HCT116 (cell line): ENCODE measurements at regions not wholly inside any gene's neighbourhood (a gene's known extent, or its start where the extent isn't known, plus 50 kb on each side); places are given as distances from the start of the nearest gene placed in this dataset.
A peak's percentile ranks its signal among the peaks of the same experiment; 100 is the strongest.

Experiments
- ATAC-seq: fragments of 200-7000 bp; cut with Tn5 transposase; 2 replicates; pipeline ENCODE4 v1.9.1; 2020; ENCODE audit warnings: mild to moderate bottlenecking, moderate library complexity
- BruUV-seq: library from RNA; stranded (reverse); fragments of 400-500 nt; replicated peaks from 2 replicates; lab custom pipeline; 2021; lab: Mats Ljungman, UMichigan
- CTCF ChIA-PET: fragments of 300-600 bp; sonication (Branson Sonifier 250); formaldehyde crosslinking; loops from one replicate; lab custom pipeline; 2021; ENCODE audit warnings: antibody characterized with exemption; lab: Charles Lee
- POLR2A ChIA-PET: fragments of 300-600, 350-600 bp; sonication (Branson Sonifier 250); formaldehyde crosslinking; loops from one replicate; lab custom pipeline; 2021; ENCODE audit warnings: antibody characterized with exemption; lab: Charles Lee
- RAD21 ChIA-PET, 2 experiments: fragments of 300-600 bp; sonication (Branson Sonifier 250); formaldehyde crosslinking; loops; one replicate each; lab custom pipeline; 2023; ENCODE audit warnings: low total read pairs in 2 of 2; ENCODE audit not compliant: uncharacterized antibody in 2 of 2, unreplicated experiment in 2 of 2, low non-redundant PET in 1 of 2; lab: Charles Lee
- DNase-seq: peaks from one replicate; pipeline ENCODE4 v3.0.0-alpha.2; 2010; ENCODE audit warnings: low read depth, low spot score
- H2AFZ ChIP-seq: fragments of 200-600 bp; shearing (Covaris generic), sonication (generic); 2 replicates; pipeline ENCODE4 v1.6.1; 2017; ENCODE audit warnings: low read depth, mixed run types, mixed read lengths, antibody characterized with exemption, low read length; ENCODE audit not compliant: poor library complexity, severe bottlenecking
- H3K27ac ChIP-seq: 2 replicates; pipeline ENCODE4 v1.5.1; 2012; ENCODE audit warnings: low read depth, low read length
- H3K27me3 ChIP-seq: fragments of 200-600 bp; sonication (generic); 2 replicates; pipeline ENCODE4 v1.6.1; 2016; ENCODE audit warnings: mixed run types, low read length, mixed read lengths; ENCODE audit not compliant: insufficient read depth
- H3K36me3 ChIP-seq, 2 experiments: fragments of 200-500 bp in 1 of 2; fragments of 200-600 bp in 1 of 2; sonication (Bioruptor generic) in 1 of 2; sonication (generic) in 1 of 2; 2 replicates each; pipeline versions ENCODE4 v1.5.1 to v1.6.1; 2014 to 2016; ENCODE audit warnings: low read length in 2 of 2, inconsistent platforms in 1 of 2, mixed read lengths in 1 of 2, mixed run types in 1 of 2; ENCODE audit not compliant: insufficient read depth in 2 of 2, control insufficient read depth in 1 of 2
- H3K4me1 ChIP-seq, 2 experiments: fragments of 200-600 bp in 1 of 2; sonication (generic) in 1 of 2; 2 replicates each; pipeline versions ENCODE4 v1.5.1 to v1.6.1; 2012 to 2017; ENCODE audit warnings: low read length in 2 of 2, inconsistent platforms in 1 of 2, mild to moderate bottlenecking in 1 of 2, mixed read lengths in 1 of 2, mixed run types in 1 of 2, moderate library complexity in 1 of 2; ENCODE audit not compliant: insufficient read depth in 2 of 2, control insufficient read depth in 1 of 2
- H3K4me2 ChIP-seq: fragments of 200-600 bp; sonication (generic); 2 replicates; pipeline ENCODE4 v1.6.1; 2017; ENCODE audit warnings: mixed run types, low read length, mixed read lengths
- H3K4me3 ChIP-seq, 2 experiments: fragments of 200-600 bp in 1 of 2; sonication (generic) in 1 of 2; replicated peaks in 1 of 2; 2 replicates each; pipeline ENCODE4 v1.5.1; 2011 to 2016; ENCODE audit warnings: low read length in 2 of 2, control low read depth in 1 of 2, low read depth in 1 of 2, mild to moderate bottlenecking in 1 of 2, mixed read lengths in 1 of 2, mixed run types in 1 of 2
- H3K79me2 ChIP-seq: fragments of 200-600 bp; sonication (generic); 2 replicates; pipeline ENCODE4 v1.6.1; 2017; ENCODE audit warnings: mild to moderate bottlenecking, mixed run types, low read length, moderate library complexity, mixed read lengths; ENCODE audit not compliant: insufficient read depth
- H3K9ac ChIP-seq: fragments of 200-600 bp; sonication (generic); 2 replicates; pipeline ENCODE4 v1.6.1; 2016; ENCODE audit warnings: low read length, mixed read lengths
- H3K9me2 ChIP-seq: fragments of 200-600 bp; sonication (generic), shearing (Covaris generic); 2 replicates; pipeline ENCODE4 v1.6.1; 2017; ENCODE audit warnings: mixed run types, mild to moderate bottlenecking, moderate library complexity; ENCODE audit not compliant: insufficient read depth
- H3K9me3 ChIP-seq, 2 experiments: fragments of 200-500 bp in 1 of 2; fragments of 200-600 bp in 1 of 2; sonication (Bioruptor generic) in 1 of 2; sonication (generic) in 1 of 2; 2 replicates each; pipeline ENCODE4 v1.6.1; 2014 to 2017; ENCODE audit warnings: low read length in 2 of 2, mixed read lengths in 2 of 2, inconsistent platforms in 1 of 2, low read depth in 1 of 2, mild to moderate bottlenecking in 1 of 2, mixed run types in 1 of 2, moderate library complexity in 1 of 2; ENCODE audit not compliant: control insufficient read depth in 1 of 2, insufficient read depth in 1 of 2
- H4K20me1 ChIP-seq: fragments of 200-600 bp; sonication (generic), shearing (Covaris generic); 2 replicates; pipeline ENCODE4 v1.6.1; 2017; ENCODE audit warnings: mixed run types, mild to moderate bottlenecking, moderate library complexity; ENCODE audit not compliant: insufficient read depth
- EGR1 ChIP-seq: IDR thresholded peaks from 2 replicates; pipeline ENCODE4 v1.6.1; 2012; ENCODE audit warnings: low read depth
- ELF1 ChIP-seq: IDR thresholded peaks from 2 replicates; pipeline ENCODE4 v1.6.1; 2012; ENCODE audit warnings: low read depth, borderline replicate concordance
- EZH2 ChIP-seq: fragments of 200-600 bp; sonication (generic); IDR thresholded peaks from 2 replicates; pipeline ENCODE4 v1.6.1; 2017; ENCODE audit warnings: antibody characterized with exemption, mixed run types
- FOSL1 ChIP-seq: IDR thresholded peaks from 2 replicates; pipeline ENCODE4 v1.6.1; 2012; ENCODE audit warnings: low read depth
- JUND ChIP-seq: IDR thresholded peaks from 2 replicates; pipeline ENCODE4 v1.6.1; 2012
- POLR2A ChIP-seq: IDR thresholded peaks from 2 replicates; pipeline ENCODE4 v1.7.0; 2011; ENCODE audit warnings: borderline replicate concordance; ENCODE audit not compliant: insufficient read depth, insufficient read length; ENCODE audit errors: extremely low read depth
- RAD21 ChIP-seq: IDR thresholded peaks from 2 replicates; pipeline ENCODE4 v1.6.1; 2012; ENCODE audit warnings: low read depth, mild to moderate bottlenecking
- SRF ChIP-seq: IDR thresholded peaks from 2 replicates; pipeline ENCODE4 v1.6.1; 2012; ENCODE audit warnings: low read depth
- ZNF274 ChIP-seq: fragments of 200-500 bp; sonication (Bioruptor generic); IDR thresholded peaks from 2 replicates; pipeline ENCODE4 v1.6.1; 2014; ENCODE audit warnings: mild to moderate bottlenecking, low read depth, low read length, inconsistent platforms
- intact Hi-C: fragments of 100-400 bp; cut with micrococcal nuclease; formaldehyde crosslinking; loops from 2 replicates; pipeline ENCODE4 v1.10.0; 2022
- TF ChIP-seq, protein P1 (sequence below), 3 experiments: fragments of 200-600 bp in 1 of 3; sonication (generic) in 1 of 3; IDR thresholded peaks in 2 of 3; conservative IDR thresholded peaks in 1 of 3; 2 replicates each; pipeline ENCODE4 v1.5.1; 2012 to 2017; ENCODE audit warnings: low read depth in 2 of 3, low read length in 2 of 3, antibody characterized with exemption in 1 of 3, borderline replicate concordance in 1 of 3, control low read depth in 1 of 3, mild to moderate bottlenecking in 1 of 3, mixed read lengths in 1 of 3, mixed run types in 1 of 3, moderate library complexity in 1 of 3; ENCODE audit not compliant: insufficient read depth in 1 of 3
- TF ChIP-seq, protein P2 (sequence below): IDR thresholded peaks from 2 replicates; pipeline ENCODE4 v1.6.1; 2012
- TF ChIP-seq, protein P3 (sequence below): IDR thresholded peaks from 2 replicates; pipeline ENCODE4 v1.6.1; 2012
- TF ChIP-seq, protein P4 (sequence below): IDR thresholded peaks from 2 replicates; pipeline ENCODE4 v1.6.1; 2011; ENCODE audit warnings: mild to moderate bottlenecking, low read length, moderate library complexity; ENCODE audit not compliant: insufficient replicate concordance; ENCODE audit errors: extremely low read depth

DNA sequence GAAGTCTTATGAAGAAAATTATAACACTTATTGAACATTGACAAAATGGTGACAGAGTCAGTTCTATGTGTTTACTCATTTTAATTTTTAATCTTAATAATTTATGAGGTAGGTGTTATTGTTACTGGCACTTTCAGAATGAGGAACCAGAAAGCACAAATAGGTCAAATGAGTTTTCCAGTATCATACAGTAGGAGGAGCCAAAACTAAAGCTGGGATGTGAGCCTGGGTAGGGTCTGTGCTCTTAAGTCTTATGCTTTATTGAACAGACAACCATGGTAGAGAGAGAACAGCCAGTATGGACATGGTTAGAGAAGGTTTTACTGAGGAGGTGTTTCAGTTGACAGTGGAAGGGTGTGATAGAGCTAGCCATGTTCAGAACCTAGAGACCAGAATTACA is 775.7 kb downstream of the TMTC2 start:
- TF ChIP-seq, protein P1, sequence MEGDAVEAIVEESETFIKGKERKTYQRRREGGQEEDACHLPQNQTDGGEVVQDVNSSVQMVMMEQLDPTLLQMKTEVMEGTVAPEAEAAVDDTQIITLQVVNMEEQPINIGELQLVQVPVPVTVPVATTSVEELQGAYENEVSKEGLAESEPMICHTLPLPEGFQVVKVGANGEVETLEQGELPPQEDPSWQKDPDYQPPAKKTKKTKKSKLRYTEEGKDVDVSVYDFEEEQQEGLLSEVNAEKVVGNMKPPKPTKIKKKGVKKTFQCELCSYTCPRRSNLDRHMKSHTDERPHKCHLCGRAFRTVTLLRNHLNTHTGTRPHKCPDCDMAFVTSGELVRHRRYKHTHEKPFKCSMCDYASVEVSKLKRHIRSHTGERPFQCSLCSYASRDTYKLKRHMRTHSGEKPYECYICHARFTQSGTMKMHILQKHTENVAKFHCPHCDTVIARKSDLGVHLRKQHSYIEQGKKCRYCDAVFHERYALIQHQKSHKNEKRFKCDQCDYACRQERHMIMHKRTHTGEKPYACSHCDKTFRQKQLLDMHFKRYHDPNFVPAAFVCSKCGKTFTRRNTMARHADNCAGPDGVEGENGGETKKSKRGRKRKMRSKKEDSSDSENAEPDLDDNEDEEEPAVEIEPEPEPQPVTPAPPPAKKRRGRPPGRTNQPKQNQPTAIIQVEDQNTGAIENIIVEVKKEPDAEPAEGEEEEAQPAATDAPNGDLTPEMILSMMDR (IDR thresholded peaks at IDR 0.05 in 2 of 3, conservative IDR thresholded peaks at IDR 0.05 in 1 of 3; ENCODE audit: borderline replicate concordance in 1 of 3, insufficient read depth in 1 of 3, low read depth in 2 of 3, low read length in 2 of 3), result peak in 2 of 3 experiments; percentile 7 to 20; a peak in 2 of 6 replicates
- TF ChIP-seq, protein P2, sequence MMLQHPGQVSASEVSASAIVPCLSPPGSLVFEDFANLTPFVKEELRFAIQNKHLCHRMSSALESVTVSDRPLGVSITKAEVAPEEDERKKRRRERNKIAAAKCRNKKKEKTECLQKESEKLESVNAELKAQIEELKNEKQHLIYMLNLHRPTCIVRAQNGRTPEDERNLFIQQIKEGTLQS, result no peak
- TF ChIP-seq RAD21, result peak; percentile 57
- TF ChIP-seq, protein P3, sequence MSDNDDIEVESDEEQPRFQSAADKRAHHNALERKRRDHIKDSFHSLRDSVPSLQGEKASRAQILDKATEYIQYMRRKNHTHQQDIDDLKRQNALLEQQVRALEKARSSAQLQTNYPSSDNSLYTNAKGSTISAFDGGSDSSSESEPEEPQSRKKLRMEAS, result no peak
- no peaks in the 10 kb centered on the region for H3K79me2 ChIP-seq
- no peak overlapping the region for H3K27ac ChIP-seq
- DNase-seq, result peak; percentile 4
- no peaks in the 10 kb centered on the region for H3K4me1 ChIP-seq
- H3K4me2 ChIP-seq, result no peak overlapping the region
- H3K9ac ChIP-seq, result no peak overlapping the region
- H3K4me3 ChIP-seq, result no peak overlapping the region
- H2AFZ ChIP-seq, result no peak overlapping the region
- H3K9me3 ChIP-seq, result no peaks in the 10 kb centered on the region
- intact Hi-C loops, result no loop called here
- ChIA-PET CTCF (no interaction called here), RAD21 (no interaction called here), POLR2A (no interaction called here)
- H3K9me2 ChIP-seq, result no peaks in the 10 kb centered on the region
- peak; percentile 46; the same call in 1 of the 2 replicates for ATAC-seq
- BruUV-seq, result no TSS peak
- no peaks in the 10 kb centered on the region for H3K27me3 ChIP-seq
- no peaks in the 10 kb centered on the region for H3K36me3 ChIP-seq
- H4K20me1 ChIP-seq, result no peaks in the 10 kb centered on the region

DNA sequence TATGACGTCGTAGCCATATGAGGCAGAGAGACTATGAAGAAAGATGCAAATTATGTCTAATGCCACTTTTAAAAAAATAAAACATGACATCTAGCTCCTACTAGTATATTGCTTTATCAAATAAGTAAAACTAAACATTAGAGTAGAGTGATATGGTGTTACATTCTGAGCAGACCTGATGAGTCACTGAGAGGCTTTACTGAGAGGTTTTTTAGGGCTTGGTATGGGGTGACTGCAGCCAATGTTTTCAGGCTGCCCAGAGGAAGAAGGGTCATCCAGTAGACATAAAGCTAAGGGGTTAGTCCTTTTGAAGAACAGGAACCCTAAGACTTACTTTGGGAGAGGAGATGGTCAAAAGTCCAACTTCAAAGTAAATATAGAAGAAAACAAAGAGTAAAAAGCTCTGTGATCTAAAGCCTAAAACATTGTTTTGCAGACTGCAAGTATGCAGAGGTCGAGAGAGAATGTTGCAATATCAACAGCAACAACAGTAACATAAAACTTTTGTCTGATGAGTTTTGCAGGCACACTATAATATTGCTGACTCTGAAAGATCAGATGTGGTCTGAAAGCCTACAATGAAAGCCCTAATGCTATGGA is 774.7 kb downstream of the TMTC2 start:
- ATAC-seq (no peak), DNase-seq (no peak)
- no peak overlapping the region for H3K4me3 ChIP-seq
- intact Hi-C loops, result no loop called here
- no peaks in the 10 kb centered on the region for H3K4me1 ChIP-seq
- H3K27me3 ChIP-seq, result no peaks in the 10 kb centered on the region
- H3K27ac ChIP-seq, result no peak overlapping the region
- no peak overlapping the region for H3K9ac ChIP-seq
- POLR2A ChIA-PET, result no interaction called here
- H4K20me1 ChIP-seq, result no peaks in the 10 kb centered on the region
- CTCF ChIA-PET, result no interaction called here
- BruUV-seq, result no TSS peak
- H3K4me2 ChIP-seq, result no peak overlapping the region
- no peak overlapping the region for H2AFZ ChIP-seq
- no peaks in the 10 kb centered on the region for H3K9me3 ChIP-seq
- no peaks in the 10 kb centered on the region for H3K79me2 ChIP-seq
- H3K36me3 ChIP-seq, result no peaks in the 10 kb centered on the region
- RAD21 ChIA-PET, result no interaction called here
- no peaks in the 10 kb centered on the region for H3K9me2 ChIP-seq
- TF ChIP-seq EGR1 (no peak), SRF (no peak), POLR2A (no peak), FOSL1 (no peak), ELF1 (no peak), ZNF274 (no peak), JUND (no peak), EZH2 (no peak)
- TF ChIP-seq, protein P4, sequence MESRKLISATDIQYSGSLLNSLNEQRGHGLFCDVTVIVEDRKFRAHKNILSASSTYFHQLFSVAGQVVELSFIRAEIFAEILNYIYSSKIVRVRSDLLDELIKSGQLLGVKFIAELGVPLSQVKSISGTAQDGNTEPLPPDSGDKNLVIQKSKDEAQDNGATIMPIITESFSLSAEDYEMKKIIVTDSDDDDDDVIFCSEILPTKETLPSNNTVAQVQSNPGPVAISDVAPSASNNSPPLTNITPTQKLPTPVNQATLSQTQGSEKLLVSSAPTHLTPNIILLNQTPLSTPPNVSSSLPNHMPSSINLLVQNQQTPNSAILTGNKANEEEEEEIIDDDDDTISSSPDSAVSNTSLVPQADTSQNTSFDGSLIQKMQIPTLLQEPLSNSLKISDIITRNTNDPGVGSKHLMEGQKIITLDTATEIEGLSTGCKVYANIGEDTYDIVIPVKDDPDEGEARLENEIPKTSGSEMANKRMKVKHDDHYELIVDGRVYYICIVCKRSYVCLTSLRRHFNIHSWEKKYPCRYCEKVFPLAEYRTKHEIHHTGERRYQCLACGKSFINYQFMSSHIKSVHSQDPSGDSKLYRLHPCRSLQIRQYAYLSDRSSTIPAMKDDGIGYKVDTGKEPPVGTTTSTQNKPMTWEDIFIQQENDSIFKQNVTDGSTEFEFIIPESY, result no peak
- TF ChIP-seq, protein P1 (IDR thresholded peaks at IDR 0.05 in 2 of 3, conservative IDR thresholded peaks at IDR 0.05 in 1 of 3; ENCODE audit: borderline replicate concordance in 1 of 3, insufficient read depth in 1 of 3, low read depth in 2 of 3, low read length in 2 of 3), result no peak
